PC-3 (cell line): ENCODE measurements at regions not wholly inside any gene's neighbourhood (a gene's known extent, or its start where the extent isn't known, plus 50 kb on each side); places are given as distances from the start of the nearest gene placed in this dataset.

Source experiments
- ATAC-seq: fragments of 200-7000 bp; cut with Tn5 transposase; 2 replicates; pipeline ENCODE4 v1.9.1; 2020; ENCODE audit warnings: mild to moderate bottlenecking, moderate library complexity
- BruUV-seq: library from RNA; stranded (reverse); fragments of 400-500 nt; replicated peaks from 2 replicates; lab custom pipeline; 2021; lab: Mats Ljungman, UMichigan
- CTCF ChIA-PET: fragments of 300-600 bp; sonication (Branson Sonifier 250); formaldehyde crosslinking; loops from one replicate; lab custom pipeline; 2022; ENCODE audit warnings: antibody characterized with exemption; lab: Charles Lee
- POLR2A ChIA-PET: fragments of 300-600 bp; sonication (Branson Sonifier 250); formaldehyde crosslinking; loops from one replicate; lab custom pipeline; 2022; ENCODE audit warnings: antibody characterized with exemption; ENCODE audit not compliant: unreplicated experiment; lab: Charles Lee
- DNase-seq: peaks from one replicate; pipeline ENCODE4 v3.0.0-alpha.2; 2015
- H2AFZ ChIP-seq: fragments of 300-600 bp; sonication (generic); 2 replicates; pipeline ENCODE4 v1.6.0; 2016; ENCODE audit warnings: antibody characterized with exemption, low read length
- H3F3A ChIP-seq: fragments of 300-600 bp; sonication (generic); one replicate; pipeline ENCODE4 v1.6.0; 2017; ENCODE audit warnings: antibody characterized with exemption, low read length, control low read depth, mild to moderate bottlenecking; ENCODE audit not compliant: unreplicated experiment
- H3K27ac ChIP-seq: fragments of 300-600 bp; sonication (generic); 2 replicates; pipeline ENCODE4 v1.5.1; 2016; ENCODE audit warnings: mild to moderate bottlenecking, low read length
- H3K27me3 ChIP-seq: fragments of 300-600 bp; sonication (generic); 2 replicates; pipeline ENCODE4 v1.6.1; 2016; ENCODE audit warnings: low read length, mixed read lengths
- H3K36me3 ChIP-seq: fragments of 300-600 bp; sonication (generic); 2 replicates; pipeline ENCODE4 v1.6.1; 2016; ENCODE audit warnings: low read depth, mixed run types, low read length, mixed read lengths
- H3K4me1 ChIP-seq: fragments of 300-600 bp; sonication (generic); 2 replicates; pipeline ENCODE4 v1.5.1; 2016; ENCODE audit warnings: low read length; ENCODE audit not compliant: insufficient read depth
- H3K4me2 ChIP-seq: fragments of 300-600 bp; sonication (generic); 2 replicates; pipeline ENCODE4 v1.6.0; 2016; ENCODE audit warnings: low read length
- H3K4me3 ChIP-seq: fragments of 300-600 bp; sonication (generic); 2 replicates; pipeline ENCODE4 v1.5.1; 2016; ENCODE audit warnings: mild to moderate bottlenecking, low read length, mixed read lengths
- H3K79me2 ChIP-seq: fragments of 300-600 bp; sonication (generic); 2 replicates; pipeline ENCODE4 v1.6.1; 2017; ENCODE audit warnings: low read length, mixed read lengths
- H3K9ac ChIP-seq: fragments of 300-600 bp; sonication (generic); 2 replicates; pipeline ENCODE4 v1.6.0; 2016; ENCODE audit warnings: mild to moderate bottlenecking, low read length
- H3K9me2 ChIP-seq: fragments of 300-600 bp; sonication (generic); replicated peaks from 2 replicates; pipeline ENCODE4 v1.6.1; 2016; ENCODE audit warnings: mixed run types, low read length, mixed read lengths
- H3K9me3 ChIP-seq: fragments of 300-600 bp; sonication (generic); 2 replicates; pipeline ENCODE4 v1.6.1; 2016; ENCODE audit warnings: low read length, mixed read lengths
- H4K20me1 ChIP-seq: fragments of 300-600 bp; sonication (generic); 2 replicates; pipeline ENCODE4 v1.6.1; 2016; ENCODE audit warnings: low read length, mixed read lengths
- EZH2 ChIP-seq: fragments of 300-600 bp; sonication (generic); IDR thresholded peaks from one replicate; pipeline ENCODE4 v1.6.1; 2017; ENCODE audit warnings: antibody characterized with exemption, mild to moderate bottlenecking, low read length; ENCODE audit not compliant: unreplicated experiment
- EZH2phosphoT487 ChIP-seq: fragments of 300-600 bp; sonication (generic); IDR thresholded peaks from 2 replicates; pipeline ENCODE4 v1.6.1; 2018; ENCODE audit warnings: mild to moderate bottlenecking, antibody characterized with exemption, low read length, borderline replicate concordance
- intact Hi-C: fragments of 100-400 bp; cut with micrococcal nuclease; formaldehyde crosslinking; loops from 2 replicates; pipeline ENCODE4 v1.9.0; 2023
- TF ChIP-seq, protein P1 (sequence below): fragments of 300-600 bp; sonication (generic); conservative IDR thresholded peaks from 2 replicates; pipeline ENCODE4 v1.5.1; 2017; ENCODE audit warnings: antibody characterized with exemption, low read depth, mild to moderate bottlenecking, low read length

DNA sequence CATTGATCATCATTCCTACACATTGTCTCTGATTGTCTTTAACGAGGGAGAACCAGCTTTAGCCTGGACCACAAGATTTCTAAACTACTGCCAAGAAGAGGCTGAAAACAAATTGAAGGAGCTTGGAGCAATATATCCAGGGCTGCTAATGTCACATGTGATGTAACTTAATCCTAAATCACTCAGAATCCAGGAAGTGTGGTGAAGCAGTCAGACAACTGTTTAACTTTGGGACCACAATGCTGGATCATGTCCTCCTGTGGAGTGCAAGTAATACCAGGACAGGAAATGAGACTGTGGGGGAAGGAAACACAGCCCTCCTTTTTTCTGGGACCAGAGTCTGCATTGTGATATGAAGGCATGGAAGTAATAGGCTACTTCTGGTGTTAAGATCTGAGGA, 430.2 kb downstream of the KCTD12 start:
- intact Hi-C loops: no loop called here
- ChIA-PET CTCF (no interaction called here), POLR2A (no interaction called here)
- no peaks in the 10 kb centered on the region for H4K20me1 ChIP-seq
- DNase-seq (peak; percentile 48), ATAC-seq (peak; percentile 74)
- no peaks in the 10 kb centered on the region for H3K27me3 ChIP-seq
- H3K9ac ChIP-seq: no peak overlapping the region
- H3K36me3 ChIP-seq: no peaks in the 10 kb centered on the region
- H3K4me3 ChIP-seq: no peak overlapping the region
- H3K79me2 ChIP-seq: no peaks in the 10 kb centered on the region
- 0 out of 2 replicates have a peak overlapping the region, but pooled peaks have one; percentile 7 for H2AFZ ChIP-seq
- no peak for TF ChIP-seq EZH2phosphoT487
- no peak for TF ChIP-seq EZH2
- TF ChIP-seq, protein P1, sequence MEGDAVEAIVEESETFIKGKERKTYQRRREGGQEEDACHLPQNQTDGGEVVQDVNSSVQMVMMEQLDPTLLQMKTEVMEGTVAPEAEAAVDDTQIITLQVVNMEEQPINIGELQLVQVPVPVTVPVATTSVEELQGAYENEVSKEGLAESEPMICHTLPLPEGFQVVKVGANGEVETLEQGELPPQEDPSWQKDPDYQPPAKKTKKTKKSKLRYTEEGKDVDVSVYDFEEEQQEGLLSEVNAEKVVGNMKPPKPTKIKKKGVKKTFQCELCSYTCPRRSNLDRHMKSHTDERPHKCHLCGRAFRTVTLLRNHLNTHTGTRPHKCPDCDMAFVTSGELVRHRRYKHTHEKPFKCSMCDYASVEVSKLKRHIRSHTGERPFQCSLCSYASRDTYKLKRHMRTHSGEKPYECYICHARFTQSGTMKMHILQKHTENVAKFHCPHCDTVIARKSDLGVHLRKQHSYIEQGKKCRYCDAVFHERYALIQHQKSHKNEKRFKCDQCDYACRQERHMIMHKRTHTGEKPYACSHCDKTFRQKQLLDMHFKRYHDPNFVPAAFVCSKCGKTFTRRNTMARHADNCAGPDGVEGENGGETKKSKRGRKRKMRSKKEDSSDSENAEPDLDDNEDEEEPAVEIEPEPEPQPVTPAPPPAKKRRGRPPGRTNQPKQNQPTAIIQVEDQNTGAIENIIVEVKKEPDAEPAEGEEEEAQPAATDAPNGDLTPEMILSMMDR: no peak
- peak overlapping the region; percentile 10; the same call in 1 of the 2 replicates for H3K4me2 ChIP-seq
- no peaks in the 10 kb centered on the region for H3K9me2 ChIP-seq
- no peak overlapping the region for H3K27ac ChIP-seq
- no TSS peak for BruUV-seq
- peaks cover 8% of the 10 kb centered on the region; the same call in 1 of the 2 replicates for H3K4me1 ChIP-seq
- no peaks in the 10 kb centered on the region for H3K9me3 ChIP-seq
- no peaks in the 10 kb centered on the region for H3F3A ChIP-seq

- Histone ChIP-seq H3F3A (no peaks in the 10 kb centered on the region), H3K36me3 (no peaks in the 10 kb centered on the region), H3K4me3 (no peak overlapping the region), H3K4me2 (no peak overlapping the region), H3K79me2 (no peaks in the 10 kb centered on the region), H3K4me1 (peaks cover 8% of the 10 kb centered on the region; the same call in 1 of the 2 replicates), H3K9me3 (no peaks in the 10 kb centered on the region), H3K9me2 (no peaks in the 10 kb centered on the region), H3K27ac (no peak overlapping the region), H2AFZ (no peak overlapping the region), H4K20me1 (no peaks in the 10 kb centered on the region), H3K27me3 (no peaks in the 10 kb centered on the region), H3K9ac (no peak overlapping the region)
- ChIA-PET CTCF (no interaction called here), POLR2A (no interaction called here)
- TF ChIP-seq EZH2: no peak
- TF ChIP-seq, protein P1: no peak
- TF ChIP-seq EZH2phosphoT487: no peak
- ATAC-seq: no peak
- intact Hi-C loops: no loop called here
- DNase-seq: no peak
- no TSS peak for BruUV-seq
Measured at GRCh38 chr13:76454991-76455390, 431.2 kb downstream of the KCTD12 start.

DNA sequence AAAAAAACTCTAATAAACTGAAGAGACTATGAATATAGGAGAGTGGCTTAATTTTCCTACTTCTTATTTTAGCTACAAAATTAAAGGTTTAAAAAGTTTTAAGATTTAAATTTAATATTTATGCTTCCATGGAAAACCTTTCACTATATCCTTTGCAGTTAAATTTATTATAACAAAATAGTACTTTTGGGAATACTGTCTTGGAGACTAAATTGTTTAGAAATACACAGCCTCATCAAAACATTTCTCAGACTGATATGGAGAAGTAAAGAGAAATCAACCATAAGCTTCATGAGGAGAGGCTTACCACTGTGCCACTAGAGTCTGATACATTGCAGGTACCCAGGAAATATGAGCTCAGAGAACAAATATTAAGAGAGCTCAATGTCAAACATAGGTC, 436.5 kb downstream of the KCTD12 start:
- no peaks in the 10 kb centered on the region for H3K36me3 ChIP-seq
- H3K9me3 ChIP-seq: no peaks in the 10 kb centered on the region
- TF ChIP-seq EZH2phosphoT487 (no peak), EZH2 (no peak)
- TF ChIP-seq, protein P1: no peak
- H3K27ac ChIP-seq: no peak overlapping the region
- ChIA-PET POLR2A (no interaction called here), CTCF (no interaction called here)
- no peaks in the 10 kb centered on the region for H3K4me1 ChIP-seq
- DNase-seq: no peak
- H3K9me2 ChIP-seq: no peaks in the 10 kb centered on the region
- intact Hi-C loops: no loop called here
- H2AFZ ChIP-seq: no peak overlapping the region
- H4K20me1 ChIP-seq: no peaks in the 10 kb centered on the region
- ATAC-seq: no peak
- H3K79me2 ChIP-seq: no peaks in the 10 kb centered on the region
- BruUV-seq: no TSS peak
- no peak overlapping the region for H3K4me3 ChIP-seq
- H3K4me2 ChIP-seq: no peak overlapping the region
- H3K9ac ChIP-seq: no peak overlapping the region
- no peaks in the 10 kb centered on the region for H3F3A ChIP-seq
- no peaks in the 10 kb centered on the region for H3K27me3 ChIP-seq
